Cardiac muscle cell (in vitro differentiated cells and primary cell): ENCODE measurements at regions not wholly inside any gene's neighbourhood (a gene's known extent, or its start where the extent isn't known, plus 50 kb on each side); places are given as distances from the start of the nearest gene placed in this dataset.

Source experiments
- DNase-seq, 2 donors: peaks; one replicate each; pipeline versions ENCODE4 v3.0.0 to v3.0.0-alpha.2; 2010 to 2017; ENCODE audit warnings: low read depth in 1 of 2, low spot score in 1 of 2
- H3K27ac ChIP-seq: fragments of 200-600 bp; sonication (generic); 2 replicates; pipeline ENCODE4 v1.5.1; 2016
- H3K27me3 ChIP-seq: fragments of 200-600 bp; sonication (generic); 2 replicates; pipeline ENCODE4 v1.6.0; 2016; ENCODE audit warnings: control low read depth
- H3K36me3 ChIP-seq: fragments of 200-600 bp; sonication (generic); 2 replicates; pipeline ENCODE4 v1.5.1; 2016; ENCODE audit warnings: control low read depth
- H3K4me1 ChIP-seq: fragments of 200-600 bp; sonication (generic); 2 replicates; pipeline ENCODE4 v1.8.1; 2017; ENCODE audit warnings: low read depth, mild to moderate bottlenecking, mixed run types
- H3K4me3 ChIP-seq: fragments of 200-600 bp; sonication (generic); 2 replicates; pipeline ENCODE4 v1.5.1; 2016; ENCODE audit warnings: mild to moderate bottlenecking
- H3K9me3 ChIP-seq: fragments of 200-600 bp; sonication (generic); 2 replicates; pipeline ENCODE4 v1.5.1; 2017; ENCODE audit warnings: low read depth, mild to moderate bottlenecking, control low read depth
- TF ChIP-seq, protein P1 (sequence below): IDR thresholded peaks from 2 replicates; pipeline ENCODE4 v1.5.1; 2012; ENCODE audit warnings: low read depth, mild to moderate bottlenecking, low read length

DNA sequence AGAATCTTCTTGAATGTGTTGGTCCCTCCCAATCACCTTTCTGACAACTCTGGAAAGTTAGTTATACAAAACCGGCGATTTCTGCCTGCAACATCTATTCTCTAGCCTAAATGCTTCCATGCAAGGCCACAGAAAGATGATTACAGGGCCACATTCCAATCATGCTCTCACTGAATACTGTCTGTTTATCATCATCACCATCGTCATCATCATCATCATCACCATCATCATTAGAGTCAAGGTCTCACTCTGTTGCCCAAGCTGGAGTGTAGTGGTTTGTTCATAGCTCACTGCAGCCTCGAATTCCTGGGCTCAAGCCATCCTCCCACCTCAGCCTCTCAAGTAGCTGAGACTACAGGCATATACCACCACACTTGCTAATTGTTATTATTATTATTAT, 521.2 kb upstream of the DAB1 start:
- no peak overlapping the region for H3K4me3 ChIP-seq
- TF ChIP-seq, protein P1, sequence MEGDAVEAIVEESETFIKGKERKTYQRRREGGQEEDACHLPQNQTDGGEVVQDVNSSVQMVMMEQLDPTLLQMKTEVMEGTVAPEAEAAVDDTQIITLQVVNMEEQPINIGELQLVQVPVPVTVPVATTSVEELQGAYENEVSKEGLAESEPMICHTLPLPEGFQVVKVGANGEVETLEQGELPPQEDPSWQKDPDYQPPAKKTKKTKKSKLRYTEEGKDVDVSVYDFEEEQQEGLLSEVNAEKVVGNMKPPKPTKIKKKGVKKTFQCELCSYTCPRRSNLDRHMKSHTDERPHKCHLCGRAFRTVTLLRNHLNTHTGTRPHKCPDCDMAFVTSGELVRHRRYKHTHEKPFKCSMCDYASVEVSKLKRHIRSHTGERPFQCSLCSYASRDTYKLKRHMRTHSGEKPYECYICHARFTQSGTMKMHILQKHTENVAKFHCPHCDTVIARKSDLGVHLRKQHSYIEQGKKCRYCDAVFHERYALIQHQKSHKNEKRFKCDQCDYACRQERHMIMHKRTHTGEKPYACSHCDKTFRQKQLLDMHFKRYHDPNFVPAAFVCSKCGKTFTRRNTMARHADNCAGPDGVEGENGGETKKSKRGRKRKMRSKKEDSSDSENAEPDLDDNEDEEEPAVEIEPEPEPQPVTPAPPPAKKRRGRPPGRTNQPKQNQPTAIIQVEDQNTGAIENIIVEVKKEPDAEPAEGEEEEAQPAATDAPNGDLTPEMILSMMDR, result no peak
- no peak for DNase-seq

DNA sequence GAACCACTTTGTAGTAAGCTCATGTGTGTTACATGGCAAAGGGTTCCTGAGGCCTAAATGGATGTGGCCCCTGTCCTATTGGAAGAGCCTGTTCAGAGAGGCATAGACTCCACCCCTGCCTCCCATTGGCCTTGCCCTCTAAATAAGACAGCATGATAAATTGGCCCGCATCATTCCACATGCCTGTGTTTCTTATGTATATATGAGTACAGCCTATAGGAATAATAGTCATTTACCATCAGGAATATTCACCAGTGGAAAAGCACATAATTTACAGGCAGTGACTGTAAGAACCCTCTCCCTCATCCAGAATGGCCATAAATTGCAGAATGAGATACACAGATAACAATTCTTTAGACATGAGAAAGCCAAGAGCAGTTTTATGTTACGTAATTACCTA, 519.5 kb upstream of the DAB1 start:
- Histone ChIP-seq H3K4me3 (no peak overlapping the region), H3K36me3 (no peaks in the 10 kb centered on the region), H3K9me3 (no peaks in the 10 kb centered on the region), H3K27ac (no peak overlapping the region), H3K4me1 (no peaks in the 10 kb centered on the region), H3K27me3 (no peaks in the 10 kb centered on the region)
- DNase-seq, result no peak
- TF ChIP-seq, protein P1, result no peak

More for the DNA sequence above, 521.2 kb upstream of the DAB1 start:
- Histone ChIP-seq H3K27me3 (no peaks in the 10 kb centered on the region), H3K4me1 (no peaks in the 10 kb centered on the region), H3K9me3 (no peaks in the 10 kb centered on the region), H3K36me3 (no peaks in the 10 kb centered on the region), H3K27ac (no peak overlapping the region)

DNA sequence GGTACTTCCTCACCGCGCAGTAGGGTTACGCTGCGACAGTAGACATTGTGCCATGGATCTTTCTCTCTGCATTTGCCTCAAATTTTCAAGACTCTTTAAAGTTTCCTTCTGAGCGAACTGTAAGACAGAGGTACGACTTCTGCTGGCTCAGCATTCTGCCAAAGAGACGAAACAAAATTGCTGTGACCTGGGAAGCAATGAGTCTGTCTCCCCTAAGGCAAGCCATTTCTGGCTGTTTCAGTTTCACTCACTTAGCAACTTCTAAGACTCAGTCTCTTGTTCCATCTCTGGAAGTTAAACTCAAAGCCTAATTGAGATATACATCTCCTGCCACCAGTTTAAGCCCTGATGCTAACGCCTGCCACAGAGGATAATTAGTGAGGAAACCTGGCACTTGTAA, 510.9 kb upstream of the DAB1 start:
- no peak for DNase-seq
- Histone ChIP-seq H3K9me3 (no peaks in the 10 kb centered on the region), H3K4me3 (no peak overlapping the region), H3K4me1 (no peaks in the 10 kb centered on the region), H3K36me3 (no peaks in the 10 kb centered on the region), H3K27ac (no peak overlapping the region), H3K27me3 (no peaks in the 10 kb centered on the region)
- TF ChIP-seq, protein P1, result no peak

- Histone ChIP-seq H3K27ac (no peak overlapping the region), H3K27me3 (no peaks in the 10 kb centered on the region), H3K4me1 (no peaks in the 10 kb centered on the region), H3K36me3 (no peaks in the 10 kb centered on the region), H3K4me3 (no peak overlapping the region), H3K9me3 (no peaks in the 10 kb centered on the region)
- DNase-seq, result no peak
- TF ChIP-seq, protein P1, result no peak
Observed at GRCh38 chr1:57927003-57927402, 503.1 kb upstream of the DAB1 start.

DNA sequence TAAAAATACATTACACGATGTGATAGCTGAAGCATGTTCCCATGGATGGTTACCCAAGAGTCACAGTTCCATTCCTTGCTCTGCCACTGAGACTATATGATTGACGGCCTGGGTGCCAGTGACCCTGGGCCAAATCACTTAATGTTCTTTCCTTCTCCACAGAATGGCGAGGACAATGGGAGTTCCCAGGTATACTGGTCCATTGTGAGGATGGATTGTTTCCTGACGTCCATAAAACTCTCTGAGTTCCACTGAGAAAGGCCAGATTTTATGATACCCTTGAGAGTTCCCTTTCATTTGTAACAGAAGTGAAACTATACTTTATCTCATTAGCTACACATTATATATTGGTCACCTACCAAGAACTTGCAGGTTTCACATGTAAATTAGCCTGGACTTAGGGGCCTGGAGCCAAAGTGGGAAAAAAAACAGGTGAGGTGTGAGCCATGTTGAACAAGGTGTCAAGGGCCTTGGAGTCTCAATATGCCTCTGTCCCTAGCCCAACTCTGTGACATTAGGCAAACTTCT, 502.2 kb upstream of the DAB1 start:
- Histone ChIP-seq H3K9me3 (no peaks in the 10 kb centered on the region), H3K36me3 (no peaks in the 10 kb centered on the region), H3K4me1 (no peaks in the 10 kb centered on the region), H3K27me3 (no peaks in the 10 kb centered on the region), H3K4me3 (no peak overlapping the region), H3K27ac (no peak overlapping the region)
- TF ChIP-seq, protein P1, result no peak
- DNase-seq, result no peak

- Histone ChIP-seq H3K4me3 (no peak overlapping the region), H3K4me1 (no peaks in the 10 kb centered on the region), H3K27me3 (no peaks in the 10 kb centered on the region), H3K9me3 (no peaks in the 10 kb centered on the region), H3K36me3 (no peaks in the 10 kb centered on the region), H3K27ac (no peak overlapping the region)
- DNase-seq, result no peak
- TF ChIP-seq, protein P1, result no peak
Observed at GRCh38 chr1:57925226-57925625, 501.4 kb upstream of the DAB1 start.
